Cardiac fibroblast (primary cell): ENCODE measurements at regions not wholly inside any gene's neighbourhood (a gene's known extent, or its start where the extent isn't known, plus 50 kb on each side); places are given as distances from the start of the nearest gene placed in this dataset.

ENCODE experiments used
- DNase-seq, 2 donors: peaks; one replicate each; pipeline versions ENCODE4 v3.0.0 to v3.0.0-alpha.2; 2010; ENCODE audit warnings: low read depth in 2 of 2
- H3K4me3 ChIP-seq, 2 donors: replicated peaks in 1 of 2; 1 replicate in 1 of 2; 2 replicates in 1 of 2; pipeline ENCODE4 v1.5.1; 2011; ENCODE audit warnings: low read depth in 2 of 2, low read length in 2 of 2, mild to moderate bottlenecking in 2 of 2, moderate library complexity in 1 of 2
- TF ChIP-seq, protein P1 (sequence below): IDR thresholded peaks from one replicate; pipeline ENCODE4 v1.5.1; 2011; ENCODE audit warnings: low read depth, mild to moderate bottlenecking, low read length, inconsistent platforms

GRCh38 chr12:42669553-42669952 lies 80.0 kb upstream of the PRICKLE1 start:
- TF ChIP-seq, protein P1, sequence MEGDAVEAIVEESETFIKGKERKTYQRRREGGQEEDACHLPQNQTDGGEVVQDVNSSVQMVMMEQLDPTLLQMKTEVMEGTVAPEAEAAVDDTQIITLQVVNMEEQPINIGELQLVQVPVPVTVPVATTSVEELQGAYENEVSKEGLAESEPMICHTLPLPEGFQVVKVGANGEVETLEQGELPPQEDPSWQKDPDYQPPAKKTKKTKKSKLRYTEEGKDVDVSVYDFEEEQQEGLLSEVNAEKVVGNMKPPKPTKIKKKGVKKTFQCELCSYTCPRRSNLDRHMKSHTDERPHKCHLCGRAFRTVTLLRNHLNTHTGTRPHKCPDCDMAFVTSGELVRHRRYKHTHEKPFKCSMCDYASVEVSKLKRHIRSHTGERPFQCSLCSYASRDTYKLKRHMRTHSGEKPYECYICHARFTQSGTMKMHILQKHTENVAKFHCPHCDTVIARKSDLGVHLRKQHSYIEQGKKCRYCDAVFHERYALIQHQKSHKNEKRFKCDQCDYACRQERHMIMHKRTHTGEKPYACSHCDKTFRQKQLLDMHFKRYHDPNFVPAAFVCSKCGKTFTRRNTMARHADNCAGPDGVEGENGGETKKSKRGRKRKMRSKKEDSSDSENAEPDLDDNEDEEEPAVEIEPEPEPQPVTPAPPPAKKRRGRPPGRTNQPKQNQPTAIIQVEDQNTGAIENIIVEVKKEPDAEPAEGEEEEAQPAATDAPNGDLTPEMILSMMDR: no peak
- no peak overlapping the region for H3K4me3 ChIP-seq
- peak; percentile 25 to 31 for DNase-seq

GRCh38 chr12:42666671-42667243 lies 77.2 kb upstream of the PRICKLE1 start:
- no peak for DNase-seq
- no peak overlapping the region for H3K4me3 ChIP-seq
- TF ChIP-seq, protein P1: no peak

- no peak for DNase-seq
- TF ChIP-seq, protein P1: no peak
- H3K4me3 ChIP-seq: no peak overlapping the region
Observed at GRCh38 chr12:42663621-42664020, 74.1 kb upstream of the PRICKLE1 start.

- no peak for DNase-seq
- H3K4me3 ChIP-seq: no peak overlapping the region
- TF ChIP-seq, protein P1: no peak
Observed at GRCh38 chr12:42660968-42661937, 71.7 kb upstream of the PRICKLE1 start.

DNA sequence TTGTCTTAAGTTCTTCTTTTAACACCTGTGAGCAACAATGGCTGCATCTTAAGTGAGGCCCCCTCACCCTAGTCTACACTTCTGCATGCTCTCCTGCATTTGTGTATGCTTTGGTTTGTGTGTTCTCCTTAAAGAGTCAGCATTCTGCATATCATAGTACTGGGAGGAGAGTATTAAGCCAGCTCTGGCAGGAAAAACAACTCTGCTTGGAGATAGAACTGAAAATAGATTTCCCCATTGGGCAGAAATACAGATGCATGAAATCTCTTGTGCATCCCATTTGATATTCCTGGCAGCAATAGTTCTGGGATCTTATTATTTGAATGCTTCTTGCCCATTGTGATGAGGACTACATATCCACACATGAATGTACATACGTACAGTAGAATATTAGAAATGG lies 70.6 kb upstream of the PRICKLE1 start:
- TF ChIP-seq, protein P1: no peak
- DNase-seq: no peak
- no peak overlapping the region for H3K4me3 ChIP-seq

- TF ChIP-seq, protein P1: no peak
- no peak for DNase-seq
- H3K4me3 ChIP-seq: no peak overlapping the region
Observed at GRCh38 chr12:42652048-42652447, 62.5 kb upstream of the PRICKLE1 start.
